Activated CD8-positive, alpha-beta memory T cell treated with anti-CD3 and anti-CD28 coated beads, Interleukin-2, amount 50 U/mL, for 24 hours (primary cell): ENCODE measurements at regions not wholly inside any gene's neighbourhood (a gene's known extent, or its start where the extent isn't known, plus 50 kb on each side); places are given as distances from the start of the nearest gene placed in this dataset.

Experiments
- DNase-seq: peaks from one replicate; pipeline ENCODE4 v3.0.0-alpha.2; 2020; ENCODE audit errors: extremely low read depth

DNA sequence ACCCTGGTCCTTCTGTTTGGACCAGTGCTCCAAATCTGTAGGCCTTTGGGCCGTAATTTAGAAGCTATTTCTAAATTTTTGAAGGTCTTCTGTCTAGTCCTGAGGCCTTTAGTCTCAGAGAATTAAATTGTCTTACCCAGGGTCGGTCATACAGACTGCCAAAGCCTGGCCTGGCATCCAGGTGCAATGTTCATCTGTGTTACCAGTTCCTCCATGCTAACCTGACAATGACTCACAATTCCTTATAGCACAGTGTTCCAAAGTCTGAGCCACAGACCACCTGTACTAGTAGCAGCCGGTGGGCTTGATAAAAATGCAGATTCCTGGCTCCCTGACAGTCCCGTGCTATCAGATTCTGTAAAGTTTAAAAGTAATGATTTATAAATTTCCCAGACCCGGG, 77.7 kb upstream of the MAP4K3 start:
- DNase-seq: no peak

DNA sequence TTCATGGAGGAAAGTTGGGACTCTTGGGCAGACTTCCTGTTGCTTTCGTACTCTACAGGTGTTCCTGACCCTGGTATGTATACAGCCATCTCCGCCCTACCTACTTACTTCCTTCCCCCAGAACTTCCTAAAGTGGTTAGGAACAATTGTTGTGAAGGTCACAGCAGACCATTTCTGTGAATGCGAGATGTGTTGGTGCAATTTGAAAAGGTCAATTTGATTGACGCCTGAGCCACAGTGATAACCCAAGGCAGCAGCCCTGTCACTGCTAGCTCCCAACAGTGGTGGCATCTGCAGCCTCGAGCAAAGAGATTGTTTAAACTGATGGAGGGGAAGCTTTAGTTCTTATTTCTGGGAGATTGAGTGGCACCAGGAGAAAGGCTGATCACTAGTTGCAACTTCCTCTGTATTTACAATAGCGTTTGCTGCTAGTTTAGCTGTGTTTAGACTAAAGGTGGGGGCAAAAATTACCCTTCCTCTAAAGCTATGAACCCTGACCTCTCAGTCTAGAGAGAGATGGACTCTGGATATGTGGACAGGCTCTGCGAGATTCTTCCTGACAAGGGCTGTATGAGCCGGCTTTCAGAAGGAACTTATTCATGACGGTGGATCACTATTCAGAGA, 78.3 kb upstream of the MAP4K3 start:
- no peak for DNase-seq

DNA sequence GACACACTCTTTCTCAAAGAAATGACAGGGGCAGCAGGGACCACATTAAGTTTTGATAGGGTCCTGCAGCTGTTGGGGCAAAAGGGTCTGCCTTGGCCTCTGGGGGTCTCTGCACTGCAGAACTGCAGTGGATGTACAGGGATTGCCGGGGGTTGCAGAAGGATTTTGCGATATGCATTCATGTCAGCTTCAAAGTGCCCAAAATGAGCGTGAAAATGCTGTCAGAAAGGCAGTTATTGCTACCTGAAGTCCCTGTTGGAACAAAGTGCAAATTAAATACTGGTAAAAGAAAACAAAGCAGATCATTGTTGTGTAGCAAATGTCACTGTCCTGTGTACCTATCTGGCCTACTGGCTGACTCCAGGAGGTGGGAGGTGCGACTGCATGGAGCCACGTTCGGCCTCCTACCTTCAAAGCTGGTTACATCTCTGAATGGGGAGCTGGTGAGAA, 78.8 kb upstream of the MAP4K3 start:
- DNase-seq: no peak

DNA sequence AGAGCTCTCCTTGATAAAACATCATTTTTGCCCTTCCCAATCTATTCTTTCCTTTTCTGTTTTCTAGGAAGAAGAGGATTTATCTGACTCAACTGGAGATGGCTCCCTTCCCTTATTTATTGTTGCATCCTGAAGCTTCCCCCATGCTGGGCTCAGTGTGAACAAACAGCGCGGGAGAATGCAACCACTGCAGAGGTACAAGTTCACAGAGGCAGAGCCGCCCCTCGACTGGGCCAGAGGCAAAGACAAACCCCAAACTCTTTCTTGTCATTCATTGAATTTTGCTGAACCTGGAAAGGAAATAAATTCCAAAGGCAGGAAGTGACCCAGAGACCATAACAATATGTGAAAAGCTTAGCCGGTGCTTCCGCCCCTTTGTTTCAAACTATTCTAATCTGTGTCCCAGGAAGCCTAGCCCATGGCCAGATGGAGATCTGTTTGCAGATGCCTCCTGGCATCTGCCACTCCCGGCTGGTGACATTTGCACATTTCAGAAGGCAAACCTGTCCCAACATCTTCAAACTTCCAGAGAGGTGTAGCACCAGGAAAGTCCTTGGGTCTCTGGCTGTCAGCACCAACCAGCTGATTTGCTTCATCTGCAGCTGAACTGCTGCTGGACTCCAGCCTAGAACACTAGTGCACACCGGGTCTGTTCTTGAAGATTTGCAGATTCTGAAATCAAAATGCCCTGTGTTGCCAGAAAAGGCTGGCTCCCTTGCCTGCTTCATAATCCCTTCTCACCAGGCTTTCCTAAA, 79.4 kb upstream of the MAP4K3 start:
- no peak for DNase-seq

DNA sequence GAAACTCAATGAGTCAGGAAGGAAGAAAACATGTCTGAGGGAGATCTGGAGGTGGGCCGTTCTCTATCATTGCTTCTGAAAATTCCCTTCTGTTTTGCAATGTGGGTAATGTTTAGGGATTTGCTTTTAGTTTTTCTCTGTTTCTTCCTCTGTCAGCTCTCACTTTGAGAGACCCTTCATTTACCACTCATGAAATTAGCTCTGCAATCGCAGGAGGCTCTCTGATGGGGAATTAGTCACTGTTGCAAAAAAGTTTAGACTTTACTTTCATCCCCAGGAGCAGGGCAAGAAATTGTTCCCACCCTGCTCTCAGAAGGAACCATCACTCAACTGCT, 80.0 kb upstream of the MAP4K3 start:
- no peak for DNase-seq

DNA sequence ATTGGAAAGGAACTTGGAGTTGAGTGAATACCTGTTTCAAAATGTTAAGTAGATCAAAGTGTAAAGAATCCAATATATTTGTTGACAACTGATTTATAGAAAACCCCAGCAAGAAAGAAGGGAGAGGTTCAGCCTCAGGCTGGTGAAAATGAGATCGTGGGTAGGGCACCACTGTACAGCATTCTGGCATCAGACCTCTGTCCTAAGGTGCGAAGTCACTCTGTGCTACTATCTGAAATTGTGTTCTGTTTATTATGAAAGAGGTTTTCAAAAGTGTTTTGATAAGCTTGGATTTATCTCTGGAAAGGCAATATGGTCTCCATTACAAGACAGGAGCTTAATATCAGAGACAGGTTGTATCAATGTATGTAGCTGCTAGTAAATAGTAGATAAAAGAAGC, 80.5 kb upstream of the MAP4K3 start:
- no peak for DNase-seq

DNA sequence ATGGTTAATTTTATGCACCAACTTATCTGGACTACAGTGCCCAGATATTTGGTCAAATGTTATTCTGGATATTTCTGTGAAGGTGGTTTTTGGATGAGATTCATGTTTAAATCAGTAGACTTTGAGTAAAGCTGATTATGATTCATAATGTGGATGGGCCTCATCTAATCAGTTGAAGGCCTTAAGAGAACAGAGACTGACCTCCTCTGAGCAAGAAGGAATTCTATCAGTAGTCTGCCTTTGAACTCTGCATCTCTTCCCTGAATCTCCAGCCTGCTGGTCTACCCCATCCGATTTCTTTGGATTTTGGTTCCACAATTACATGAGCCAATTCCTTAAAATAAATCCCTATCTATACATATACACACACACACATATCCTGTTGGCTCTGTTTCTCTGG, 82.8 kb upstream of the MAP4K3 start:
- no peak for DNase-seq

DNA sequence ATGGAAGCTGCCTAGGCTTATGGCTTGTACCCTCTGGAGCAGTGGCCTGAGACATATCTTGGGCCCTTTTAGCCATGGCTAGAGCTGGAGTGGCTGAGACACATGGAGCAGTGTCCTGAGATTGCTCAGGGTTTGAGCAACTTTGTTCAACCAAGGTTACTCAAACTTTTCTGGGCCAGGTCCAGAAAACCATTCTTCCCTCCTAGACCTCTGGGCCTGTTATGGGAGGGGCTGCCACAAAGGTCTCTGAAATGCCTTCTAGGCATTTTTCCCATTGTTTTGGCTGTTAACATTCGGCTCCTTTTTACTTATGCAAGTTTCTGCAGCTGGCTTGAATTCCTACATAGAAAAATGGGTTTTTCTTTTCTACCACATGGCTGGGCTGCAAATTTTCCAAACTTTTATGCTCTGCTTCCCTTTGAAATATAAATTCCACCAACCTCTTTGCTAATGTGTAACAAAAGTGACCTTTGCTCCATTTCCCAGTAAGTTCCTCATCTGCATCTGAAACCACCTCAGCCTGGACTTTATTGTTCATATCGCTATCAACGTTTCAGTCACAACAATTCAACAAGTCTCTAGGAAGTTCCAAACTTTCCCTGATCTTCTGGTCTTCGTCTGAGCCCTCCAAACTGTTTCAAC, 84.9 kb upstream of the MAP4K3 start:
- no peak for DNase-seq

DNA sequence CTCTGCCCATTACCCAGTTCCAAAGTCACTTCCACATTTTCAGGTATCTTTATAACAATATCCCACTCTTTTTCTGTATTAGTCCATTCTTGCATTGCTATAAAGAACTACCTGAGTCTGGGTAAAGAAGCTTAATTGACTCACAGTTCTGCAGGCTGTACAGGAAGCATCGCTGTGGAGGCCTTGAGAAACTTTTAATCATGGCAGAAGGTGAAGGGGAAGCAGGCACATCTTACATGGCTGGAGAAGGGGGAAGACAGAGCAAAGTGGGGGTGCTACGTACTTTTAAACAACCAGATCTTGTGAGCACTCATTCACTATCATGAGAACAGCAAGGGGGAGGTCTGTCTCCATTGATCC, 85.4 kb upstream of the MAP4K3 start:
- DNase-seq: no peak

DNA sequence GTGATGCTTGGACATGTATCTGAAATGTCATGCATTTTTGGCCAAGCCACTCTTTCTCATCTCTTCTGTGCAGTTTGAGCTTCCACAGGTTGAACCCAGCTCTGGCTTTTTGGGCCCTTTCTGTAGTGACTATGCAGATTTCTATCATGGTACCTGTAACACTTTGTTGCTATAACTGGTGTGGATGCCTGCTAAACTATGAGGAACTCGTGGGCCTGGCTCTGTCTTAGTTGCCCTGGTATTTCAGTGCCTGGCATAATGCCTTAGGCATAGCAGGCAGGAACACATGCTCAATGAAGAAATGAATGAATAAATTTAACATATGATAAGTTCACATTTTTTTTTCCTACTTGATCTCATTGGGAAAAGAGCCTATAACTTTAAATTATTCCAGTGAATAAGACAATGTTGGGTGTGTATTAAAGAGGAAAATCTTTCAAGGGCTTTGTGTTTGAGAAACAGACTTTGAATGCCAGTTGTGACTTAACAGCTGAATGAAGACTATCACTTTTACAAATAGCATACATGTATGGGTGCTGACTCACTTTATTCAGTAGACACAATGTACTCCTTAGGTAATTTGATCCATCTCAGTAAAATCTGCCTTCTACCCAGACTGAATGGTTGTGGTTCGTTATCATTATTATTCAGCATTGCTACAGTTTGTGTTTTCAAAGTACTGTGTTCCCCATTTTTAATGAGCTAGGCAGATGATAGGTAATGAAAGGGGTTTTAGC, 86.4 kb upstream of the MAP4K3 start:
- no peak for DNase-seq

DNA sequence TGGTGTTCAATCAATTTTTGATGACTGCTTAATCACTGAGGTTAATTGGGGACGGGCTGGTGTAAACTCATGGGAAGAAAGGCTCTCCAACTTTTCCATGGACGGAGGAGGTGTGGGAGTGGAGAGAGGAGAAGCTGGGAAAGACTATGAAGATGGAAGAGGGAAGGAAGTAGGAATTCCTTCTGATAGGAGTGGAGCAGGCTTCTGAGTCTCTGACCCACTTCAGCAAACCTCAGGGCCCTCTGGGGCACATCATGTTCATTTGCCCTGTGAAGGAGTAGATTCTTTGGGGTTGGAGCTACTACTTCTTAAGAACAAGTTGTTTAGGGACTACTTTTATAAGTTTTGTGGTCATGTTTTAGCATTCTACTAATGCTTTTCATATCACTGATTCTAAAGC, 87.0 kb upstream of the MAP4K3 start:
- DNase-seq: no peak

DNA sequence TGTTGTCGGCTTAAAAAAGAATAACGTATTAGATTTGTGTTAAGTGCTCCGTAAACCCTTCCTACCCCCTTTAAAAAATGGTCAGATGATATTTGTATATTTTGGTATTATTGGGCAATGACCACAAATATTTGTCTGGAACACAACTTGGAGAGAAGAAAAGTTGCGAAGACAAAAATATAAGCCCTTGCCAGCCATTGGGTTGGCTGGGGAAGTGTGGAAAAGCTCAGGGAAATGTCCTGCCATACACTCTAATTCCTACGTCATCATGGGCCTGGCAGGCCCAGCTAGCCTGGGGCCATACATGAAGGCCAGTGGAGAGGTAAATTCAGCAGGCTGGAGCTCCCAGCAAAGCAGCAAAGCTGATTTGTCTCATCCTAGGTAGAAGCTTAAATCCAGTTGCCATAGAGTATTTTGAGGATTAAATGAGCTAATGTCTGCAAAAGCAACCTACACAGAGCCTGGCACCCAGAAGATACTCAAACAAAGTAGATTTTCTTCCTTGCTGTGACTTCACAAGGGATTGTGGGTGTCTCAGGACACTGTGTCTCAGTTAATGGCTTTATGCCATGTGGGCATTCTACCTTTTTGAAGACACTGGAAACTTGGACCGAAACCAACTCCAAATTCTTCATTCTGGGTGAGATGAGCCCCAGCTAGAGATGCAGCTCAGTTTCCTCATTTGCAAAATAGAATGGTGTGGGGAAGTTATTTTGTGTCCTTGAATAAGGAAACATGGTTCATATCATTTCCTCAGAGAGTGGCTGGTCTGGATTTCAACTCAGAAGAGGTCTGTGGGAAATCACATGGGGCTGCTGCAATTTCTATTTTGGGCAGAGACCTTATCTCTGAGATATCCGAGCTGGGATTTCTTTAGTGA, 87.9 kb upstream of the MAP4K3 start:
- DNase-seq: no peak

DNA sequence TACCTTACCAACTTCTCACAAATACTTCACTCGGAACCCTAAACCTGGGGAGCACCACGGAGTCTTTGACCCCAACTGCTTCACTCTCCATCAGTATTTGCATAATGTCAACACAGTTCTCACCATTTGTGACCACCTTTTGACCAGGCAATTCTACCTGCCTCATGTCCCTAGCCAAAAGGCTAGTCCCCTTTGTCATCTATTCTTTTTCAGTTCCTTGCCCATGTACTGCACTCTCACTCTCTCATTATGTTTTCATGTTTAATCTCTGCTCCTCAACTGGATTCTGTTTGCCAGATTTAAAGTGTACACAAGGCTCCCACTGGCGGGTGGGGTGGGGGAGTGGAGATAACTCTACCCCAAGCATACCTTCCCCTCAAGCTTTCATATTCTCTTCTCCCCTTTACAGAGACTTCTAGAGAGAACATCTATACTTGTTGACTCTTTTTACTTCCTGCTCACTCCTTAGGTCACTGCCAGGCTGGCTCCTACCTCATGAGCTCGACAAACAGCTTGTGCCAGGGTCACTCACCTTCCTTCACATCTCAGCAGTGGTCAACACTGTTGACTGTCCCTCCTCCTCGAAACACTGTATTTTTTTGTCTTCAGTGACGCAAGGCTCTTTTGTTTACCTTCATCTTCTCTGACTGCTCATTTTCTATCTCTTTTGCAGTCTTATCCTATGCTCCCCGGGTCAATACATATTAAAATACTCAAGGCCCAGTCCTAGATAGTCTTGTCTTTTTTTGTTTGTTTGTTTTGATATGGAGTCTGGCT, 88.7 kb upstream of the MAP4K3 start:
- DNase-seq: no peak

DNA sequence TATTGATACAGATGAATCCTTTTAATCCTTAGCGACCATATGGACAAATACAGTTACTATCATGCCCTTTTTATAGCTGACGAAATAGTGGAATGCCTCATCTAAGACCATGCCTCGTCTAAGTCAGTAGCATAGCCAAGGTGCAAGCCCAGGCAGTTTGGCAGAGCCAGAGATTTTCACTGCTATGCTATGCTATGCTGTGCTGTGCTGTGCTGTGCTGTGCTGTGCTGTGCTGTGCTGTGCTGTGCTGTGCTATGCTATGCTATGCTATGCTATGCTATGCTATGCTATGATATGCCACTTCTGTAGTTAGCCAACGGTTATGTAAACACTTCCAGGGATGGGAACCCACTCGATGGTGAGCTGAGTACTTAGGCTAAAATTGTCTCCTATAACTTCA, 91.6 kb upstream of the MAP4K3 start:
- DNase-seq: no peak

DNA sequence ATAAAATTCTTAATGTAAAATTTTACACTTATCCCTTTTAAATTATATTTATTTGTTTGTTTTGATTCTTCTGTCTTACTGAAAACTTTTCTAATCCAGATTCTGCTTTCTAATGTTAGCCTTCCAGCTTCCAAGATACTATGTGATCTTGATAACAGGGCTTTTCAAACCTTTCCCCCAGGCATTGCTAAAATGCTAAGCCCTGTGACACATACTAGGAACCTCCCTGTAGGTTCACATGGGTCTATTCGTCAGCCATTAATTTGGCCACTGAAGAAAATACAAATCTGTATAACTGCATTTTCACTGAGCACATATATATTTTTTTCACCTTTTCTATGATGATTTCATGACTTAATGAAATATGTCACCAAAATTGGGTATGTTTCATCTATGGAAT, 92.8 kb upstream of the MAP4K3 start:
- DNase-seq: no peak

DNA sequence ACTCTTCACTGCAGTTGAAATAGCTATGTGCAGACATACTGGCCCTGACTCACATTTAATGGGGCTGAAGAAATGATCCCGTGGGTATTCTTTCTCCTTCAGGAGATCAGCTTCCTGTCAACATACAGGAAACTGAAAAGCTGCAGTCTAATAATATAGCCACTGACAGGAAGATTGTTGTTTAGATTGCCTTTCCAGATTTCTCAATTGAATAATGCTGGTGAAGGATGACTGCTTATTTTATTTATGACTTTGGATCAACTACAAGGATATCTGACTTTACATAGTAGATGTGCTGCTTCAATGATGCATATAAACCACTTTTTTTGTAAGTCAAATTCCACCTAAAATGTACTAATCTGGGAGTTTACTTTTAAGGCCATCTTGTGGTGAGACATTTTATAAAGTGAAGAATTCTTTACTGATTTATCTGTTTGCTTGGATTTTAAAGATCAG, 93.4 kb upstream of the MAP4K3 start:
- DNase-seq: no peak

DNA sequence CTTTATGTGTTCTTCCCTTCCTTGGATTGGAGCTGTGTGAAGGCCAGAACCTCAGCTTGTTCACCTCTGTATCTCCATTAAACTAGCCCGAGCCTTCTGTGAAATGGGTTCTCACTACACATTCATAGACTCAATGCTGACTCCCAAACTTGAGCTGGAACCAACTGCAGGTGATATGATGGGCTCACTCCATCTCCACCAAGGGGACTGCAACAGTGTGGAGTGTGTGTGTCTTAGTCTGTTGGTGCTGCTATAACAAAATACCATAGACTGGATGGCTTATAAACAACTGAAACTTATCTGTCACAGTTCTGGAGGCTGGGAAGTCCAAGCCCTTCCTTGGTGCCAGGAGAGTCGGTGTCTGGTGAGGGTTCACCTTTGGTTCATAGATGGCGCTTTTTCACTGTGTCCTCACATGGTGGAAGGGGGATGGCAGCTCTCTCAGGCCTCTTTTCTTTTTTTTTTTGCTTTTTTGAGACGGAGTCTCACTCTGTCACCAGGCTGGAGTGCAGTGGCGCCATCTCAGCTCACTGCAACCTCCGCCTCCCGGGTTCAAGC, 94.2 kb upstream of the MAP4K3 start:
- DNase-seq: no peak

DNA sequence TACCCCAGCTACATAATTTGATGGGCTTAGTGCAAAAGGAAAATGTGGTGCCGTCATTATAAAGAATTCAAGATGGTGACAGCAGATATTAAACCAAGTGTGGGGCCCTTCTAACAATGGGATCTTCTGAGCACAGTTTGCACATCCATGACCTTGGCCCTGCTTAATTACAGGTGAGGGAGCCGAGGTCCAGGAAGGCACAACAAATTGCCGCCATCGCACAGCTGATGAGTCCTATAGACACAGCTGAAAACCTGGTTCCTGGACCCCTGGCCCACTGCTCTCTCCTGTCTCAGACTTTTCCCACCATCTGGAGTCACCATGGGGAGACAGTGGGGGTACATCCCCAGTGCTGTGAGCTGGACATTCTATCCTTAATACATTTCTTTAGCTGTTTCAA, 95.8 kb upstream of the MAP4K3 start:
- DNase-seq: no peak

DNA sequence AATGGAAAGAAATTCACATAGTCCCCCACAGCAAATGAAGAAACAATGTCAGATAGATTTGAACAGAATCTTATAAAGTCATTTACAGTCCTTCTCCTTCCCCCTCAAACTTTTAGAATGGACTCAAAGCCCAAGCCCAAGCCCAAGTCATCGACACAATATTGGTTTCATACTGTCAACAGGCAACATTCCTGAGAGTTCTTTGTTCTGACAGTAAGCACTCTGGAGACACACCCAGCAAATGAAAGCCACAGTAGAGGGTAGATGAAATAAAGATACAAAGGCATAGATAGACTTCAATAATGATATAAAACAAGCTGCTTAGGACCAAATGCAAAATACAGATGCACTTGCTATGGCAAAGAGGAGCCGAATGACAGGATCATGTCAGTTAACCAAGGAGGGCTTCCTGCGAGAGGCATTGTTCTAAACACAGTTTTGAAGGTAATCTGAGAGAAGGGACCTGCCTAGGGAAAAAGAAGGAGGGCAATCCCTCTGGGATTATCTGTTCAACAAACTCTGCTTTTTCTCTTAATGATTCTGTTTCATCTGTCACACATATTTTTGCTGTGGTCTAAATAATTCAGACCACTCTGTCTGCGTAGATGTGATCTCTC, 97.1 kb upstream of the MAP4K3 start:
- DNase-seq: no peak

DNA sequence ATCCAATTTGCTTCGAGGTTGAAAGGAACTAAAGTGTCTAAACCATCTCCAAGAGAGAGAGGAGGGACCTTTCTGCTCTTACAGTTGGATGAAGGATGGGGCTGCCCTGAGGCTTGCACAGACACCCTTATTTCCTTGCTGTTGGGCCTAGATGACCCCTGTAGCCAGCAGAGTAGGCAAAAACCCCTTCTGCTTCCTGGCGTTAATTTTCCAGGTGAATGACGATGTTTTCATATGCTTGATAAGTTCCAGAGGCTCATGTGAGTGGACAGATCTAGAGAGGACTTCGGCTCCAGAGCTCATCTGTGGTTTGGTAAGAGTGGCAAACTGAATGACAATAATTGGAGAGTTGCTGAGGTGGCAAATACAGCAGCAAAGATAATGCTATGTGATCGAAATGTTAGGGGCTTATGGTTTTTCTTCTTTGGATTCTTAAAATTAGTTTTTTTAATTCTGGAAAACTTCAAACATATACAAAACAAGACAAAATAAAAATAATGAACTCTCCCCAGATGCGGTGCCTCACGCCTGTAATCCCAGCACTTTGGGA, 98.6 kb upstream of the MAP4K3 start:
- DNase-seq: no peak
